ENCODE measurements at regions not wholly inside any gene's neighbourhood (a gene's known extent, or its start where the extent isn't known, plus 50 kb on each side); places are given as distances from the start of the nearest gene placed in this dataset.

- no peak for TF ChIP-seq CTCF (IDR thresholded peaks at IDR 0.05)
- no peak for TF ChIP-seq ZFX (IDR thresholded peaks at IDR 0.05; ENCODE audit: borderline replicate concordance)
Measured at GRCh38 chr5:167392240-167392639, 899.2 kb upstream of the WWC1 start.
